OCI-LY7 (cell line): ENCODE measurements at regions not wholly inside any gene's neighbourhood (a gene's known extent, or its start where the extent isn't known, plus 50 kb on each side); places are given as distances from the start of the nearest gene placed in this dataset.

Experiments
- EZH2phosphoT487 ChIP-seq: fragments of 200-600 bp; sonication (generic); IDR thresholded peaks from 2 replicates; pipeline ENCODE4 v1.6.1; 2018; ENCODE audit warnings: low read depth, borderline replicate concordance, mild to moderate bottlenecking, mixed run types, antibody characterized with exemption, low read length, moderate library complexity, mixed read lengths
- TF ChIP-seq, protein P1 (sequence below): fragments of 200-600 bp; sonication (generic); conservative IDR thresholded peaks from 2 replicates; pipeline ENCODE4 v1.5.1; 2014; ENCODE audit warnings: mild to moderate bottlenecking, antibody characterized with exemption, low read length, moderate library complexity, mixed read lengths

- TF ChIP-seq, protein P1, sequence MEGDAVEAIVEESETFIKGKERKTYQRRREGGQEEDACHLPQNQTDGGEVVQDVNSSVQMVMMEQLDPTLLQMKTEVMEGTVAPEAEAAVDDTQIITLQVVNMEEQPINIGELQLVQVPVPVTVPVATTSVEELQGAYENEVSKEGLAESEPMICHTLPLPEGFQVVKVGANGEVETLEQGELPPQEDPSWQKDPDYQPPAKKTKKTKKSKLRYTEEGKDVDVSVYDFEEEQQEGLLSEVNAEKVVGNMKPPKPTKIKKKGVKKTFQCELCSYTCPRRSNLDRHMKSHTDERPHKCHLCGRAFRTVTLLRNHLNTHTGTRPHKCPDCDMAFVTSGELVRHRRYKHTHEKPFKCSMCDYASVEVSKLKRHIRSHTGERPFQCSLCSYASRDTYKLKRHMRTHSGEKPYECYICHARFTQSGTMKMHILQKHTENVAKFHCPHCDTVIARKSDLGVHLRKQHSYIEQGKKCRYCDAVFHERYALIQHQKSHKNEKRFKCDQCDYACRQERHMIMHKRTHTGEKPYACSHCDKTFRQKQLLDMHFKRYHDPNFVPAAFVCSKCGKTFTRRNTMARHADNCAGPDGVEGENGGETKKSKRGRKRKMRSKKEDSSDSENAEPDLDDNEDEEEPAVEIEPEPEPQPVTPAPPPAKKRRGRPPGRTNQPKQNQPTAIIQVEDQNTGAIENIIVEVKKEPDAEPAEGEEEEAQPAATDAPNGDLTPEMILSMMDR = no peak
- TF ChIP-seq EZH2phosphoT487 = no peak
Measured at GRCh38 chr18:73456643-73457042, 588.9 kb upstream of the NETO1 start.
